Ishikawa (cell line): ENCODE measurements at regions not wholly inside any gene's neighbourhood (a gene's known extent, or its start where the extent isn't known, plus 50 kb on each side); places are given as distances from the start of the nearest gene placed in this dataset.

Experiments
- CEBPB ChIP-seq: IDR thresholded peaks from 2 replicates; pipeline ENCODE4 v1.6.1; 2012
- CREB1 ChIP-seq: IDR thresholded peaks from 2 replicates; pipeline ENCODE4 v1.6.1; 2012; ENCODE audit warnings: low read depth
- EGR1 ChIP-seq: IDR thresholded peaks from 2 replicates; pipeline ENCODE4 v1.6.1; 2012
- EP300 ChIP-seq: IDR thresholded peaks from 2 replicates; pipeline ENCODE4 v1.6.1; 2012; ENCODE audit warnings: borderline replicate concordance
- FOXM1 ChIP-seq: IDR thresholded peaks from 2 replicates; pipeline ENCODE4 v1.6.1; 2012; ENCODE audit warnings: low read depth, borderline replicate concordance
- MAX ChIP-seq: IDR thresholded peaks from 2 replicates; pipeline ENCODE4 v1.6.1; 2012
- NFIC ChIP-seq: IDR thresholded peaks from 2 replicates; pipeline ENCODE4 v1.6.1; 2012
- RAD21 ChIP-seq: IDR thresholded peaks from 2 replicates; pipeline ENCODE4 v1.6.1; 2012; ENCODE audit warnings: low read depth
- REST ChIP-seq: IDR thresholded peaks from 2 replicates; pipeline ENCODE4 v1.6.1; 2012; ENCODE audit warnings: low read depth, mild to moderate bottlenecking
- TAF1 ChIP-seq: IDR thresholded peaks from 2 replicates; pipeline ENCODE4 v1.6.1; 2012; ENCODE audit warnings: low read depth, mild to moderate bottlenecking
- TCF12 ChIP-seq: IDR thresholded peaks from 2 replicates; pipeline ENCODE4 v1.6.1; 2012; ENCODE audit warnings: low read depth
- USF1 ChIP-seq: IDR thresholded peaks from 2 replicates; pipeline ENCODE4 v1.6.1; 2012
- YY1 ChIP-seq: IDR thresholded peaks from 2 replicates; pipeline ENCODE4 v1.6.1; 2012; ENCODE audit warnings: low read depth
- ZBTB7A ChIP-seq: IDR thresholded peaks from 2 replicates; pipeline ENCODE4 v1.6.1; 2012; ENCODE audit warnings: low read depth

- no peak for TF ChIP-seq REST
- no peak for TF ChIP-seq CEBPB
- no peak for TF ChIP-seq TAF1
- no peak for TF ChIP-seq TCF12
- no peak for TF ChIP-seq RAD21
- TF ChIP-seq CREB1: no peak
- no peak for TF ChIP-seq NFIC
- no peak for TF ChIP-seq USF1
- no peak for TF ChIP-seq MAX
- no peak for TF ChIP-seq FOXM1
- TF ChIP-seq EP300: no peak
- TF ChIP-seq YY1: no peak
- no peak for TF ChIP-seq EGR1
- no peak for TF ChIP-seq ZBTB7A
These were observed 50.1 kb upstream of the TSPAN2 start for GRCh38 chr1:115139381-115139780.
